ENCODE measurements at regions not wholly inside any gene's neighbourhood (a gene's known extent, or its start where the extent isn't known, plus 50 kb on each side); places are given as distances from the start of the nearest gene placed in this dataset.

DNA sequence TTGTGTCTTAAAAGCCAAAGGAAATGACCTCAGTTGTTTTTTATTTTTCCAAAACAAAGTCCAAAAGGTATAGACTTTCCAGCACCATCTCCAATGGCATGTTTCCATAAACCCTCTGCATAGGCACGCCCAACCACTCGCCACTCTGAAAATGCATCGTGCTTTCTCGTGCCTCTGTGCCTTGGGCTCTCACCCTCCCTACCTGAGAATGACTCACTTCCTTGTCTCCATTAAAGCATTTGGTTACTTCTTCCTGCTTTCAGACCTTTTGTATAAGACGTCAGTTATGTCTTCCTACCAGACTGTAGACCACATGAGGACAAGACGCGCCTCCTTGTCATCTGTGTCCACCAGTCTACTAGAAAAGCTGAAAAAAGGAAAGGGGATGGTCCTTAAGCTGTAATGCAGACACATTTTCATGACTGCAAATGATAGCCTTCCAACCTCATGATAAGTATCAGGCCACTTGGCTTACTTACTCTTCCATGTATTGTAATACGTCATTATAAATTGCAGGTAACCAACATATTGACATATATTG lies 61.2 kb upstream of the CDYL start:
- H3K9me3 ChIP-seq (ENCODE audit: severe bottlenecking), result no peaks in the 10 kb centered on the region
- H3K27me3 ChIP-seq (ENCODE audit: insufficient read depth, low read depth, severe bottlenecking), result peaks cover 35% of the 10 kb centered on the region
- no peak for DNase-seq
- TF ChIP-seq, protein P1, sequence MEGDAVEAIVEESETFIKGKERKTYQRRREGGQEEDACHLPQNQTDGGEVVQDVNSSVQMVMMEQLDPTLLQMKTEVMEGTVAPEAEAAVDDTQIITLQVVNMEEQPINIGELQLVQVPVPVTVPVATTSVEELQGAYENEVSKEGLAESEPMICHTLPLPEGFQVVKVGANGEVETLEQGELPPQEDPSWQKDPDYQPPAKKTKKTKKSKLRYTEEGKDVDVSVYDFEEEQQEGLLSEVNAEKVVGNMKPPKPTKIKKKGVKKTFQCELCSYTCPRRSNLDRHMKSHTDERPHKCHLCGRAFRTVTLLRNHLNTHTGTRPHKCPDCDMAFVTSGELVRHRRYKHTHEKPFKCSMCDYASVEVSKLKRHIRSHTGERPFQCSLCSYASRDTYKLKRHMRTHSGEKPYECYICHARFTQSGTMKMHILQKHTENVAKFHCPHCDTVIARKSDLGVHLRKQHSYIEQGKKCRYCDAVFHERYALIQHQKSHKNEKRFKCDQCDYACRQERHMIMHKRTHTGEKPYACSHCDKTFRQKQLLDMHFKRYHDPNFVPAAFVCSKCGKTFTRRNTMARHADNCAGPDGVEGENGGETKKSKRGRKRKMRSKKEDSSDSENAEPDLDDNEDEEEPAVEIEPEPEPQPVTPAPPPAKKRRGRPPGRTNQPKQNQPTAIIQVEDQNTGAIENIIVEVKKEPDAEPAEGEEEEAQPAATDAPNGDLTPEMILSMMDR (IDR thresholded peaks at IDR 0.05; ENCODE audit: low read depth, low read length), result no peak
- H3K36me3 ChIP-seq, result no peaks in the 10 kb centered on the region
- H3K27ac ChIP-seq, result no peak overlapping the region
- no peak overlapping the region for H3K4me3 ChIP-seq (ENCODE audit: low read depth, low read length)

DNA sequence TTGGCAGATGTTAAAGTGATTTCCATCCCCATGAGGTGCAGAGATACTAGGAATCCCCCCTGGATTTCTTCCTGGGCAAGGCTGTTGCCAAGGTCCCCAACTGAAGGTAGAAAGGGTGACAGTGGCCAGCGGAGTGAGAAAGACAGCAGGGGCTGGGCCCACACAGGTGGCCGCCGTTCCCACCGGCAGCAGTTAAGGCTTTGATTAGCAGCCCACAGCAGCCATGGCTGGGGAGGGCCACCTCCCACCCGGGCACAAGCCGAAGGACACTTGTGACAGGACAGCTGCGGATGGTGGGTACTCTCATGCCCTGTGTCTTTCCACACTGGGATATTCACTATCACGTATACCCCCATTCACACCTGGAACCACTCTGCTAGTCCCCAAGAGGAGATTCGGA lies 63.9 kb upstream of the CDYL start:
- TF ChIP-seq, protein P1 (IDR thresholded peaks at IDR 0.05; ENCODE audit: low read depth, low read length), result no peak
- Histone ChIP-seq H3K36me3 (no peaks in the 10 kb centered on the region), H3K9me3 (ENCODE audit: severe bottlenecking) (no peaks in the 10 kb centered on the region), H3K27ac (no peak overlapping the region), H3K27me3 (ENCODE audit: insufficient read depth, low read depth, severe bottlenecking) (peaks cover 41% of the 10 kb centered on the region), H3K4me3 (ENCODE audit: low read depth, low read length) (no peak overlapping the region)
- DNase-seq, result no peak

DNA sequence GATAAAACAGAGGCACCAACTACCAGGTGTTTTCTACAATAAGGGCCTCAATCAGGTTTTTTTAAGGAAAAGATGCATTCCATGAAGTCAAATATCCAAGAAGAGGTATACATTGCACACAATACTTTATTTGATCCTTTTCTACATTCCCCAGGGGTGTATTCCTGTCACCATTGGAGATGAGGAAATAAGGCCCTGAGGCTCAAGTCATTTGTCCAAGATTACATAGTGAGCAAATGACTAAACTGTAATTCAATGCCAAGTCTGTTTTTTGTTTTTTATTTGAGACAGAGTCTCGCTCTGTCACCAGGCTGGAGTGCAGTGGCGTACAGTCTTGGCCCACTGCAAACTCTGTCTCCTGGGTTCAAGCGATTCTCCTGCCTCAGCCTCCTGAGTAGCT lies 69.2 kb upstream of the CDYL start:
- TF ChIP-seq, protein P1 (IDR thresholded peaks at IDR 0.05; ENCODE audit: low read depth, low read length), result no peak
- H3K4me3 ChIP-seq (ENCODE audit: low read depth, low read length), result no peak overlapping the region
- peaks cover 37% of the 10 kb centered on the region for H3K27me3 ChIP-seq (ENCODE audit: insufficient read depth, low read depth, severe bottlenecking)
- H3K9me3 ChIP-seq (ENCODE audit: severe bottlenecking), result no peaks in the 10 kb centered on the region
- no peak overlapping the region for H3K27ac ChIP-seq
- H3K36me3 ChIP-seq, result no peaks in the 10 kb centered on the region
- DNase-seq, result no peak

DNA sequence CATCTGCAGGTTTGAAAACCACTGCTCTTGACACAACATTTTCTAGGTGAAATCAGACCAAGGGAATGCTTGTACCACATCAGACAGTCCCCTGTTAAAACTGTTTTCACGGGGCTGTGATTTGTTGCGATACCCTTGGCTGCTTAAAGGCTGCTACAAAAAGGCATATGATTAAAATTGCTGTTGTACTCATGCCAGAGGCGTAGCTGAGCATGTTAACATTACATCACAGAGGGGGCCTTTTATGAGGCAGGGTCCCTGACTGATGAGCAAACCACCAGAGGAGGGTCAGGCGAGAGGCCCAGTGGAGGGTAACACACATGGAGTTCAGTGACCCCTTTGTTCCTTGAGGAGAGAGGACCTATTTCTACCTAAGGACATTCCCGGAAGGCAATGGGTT lies 70.4 kb upstream of the CDYL start:
- Histone ChIP-seq H3K36me3 (no peaks in the 10 kb centered on the region), H3K27me3 (ENCODE audit: insufficient read depth, low read depth, severe bottlenecking) (peaks cover 38% of the 10 kb centered on the region), H3K4me3 (ENCODE audit: low read depth, low read length) (no peak overlapping the region), H3K27ac (no peak overlapping the region), H3K9me3 (ENCODE audit: severe bottlenecking) (no peaks in the 10 kb centered on the region)
- DNase-seq, result no peak
- TF ChIP-seq, protein P1 (IDR thresholded peaks at IDR 0.05; ENCODE audit: low read depth, low read length), result no peak

DNA sequence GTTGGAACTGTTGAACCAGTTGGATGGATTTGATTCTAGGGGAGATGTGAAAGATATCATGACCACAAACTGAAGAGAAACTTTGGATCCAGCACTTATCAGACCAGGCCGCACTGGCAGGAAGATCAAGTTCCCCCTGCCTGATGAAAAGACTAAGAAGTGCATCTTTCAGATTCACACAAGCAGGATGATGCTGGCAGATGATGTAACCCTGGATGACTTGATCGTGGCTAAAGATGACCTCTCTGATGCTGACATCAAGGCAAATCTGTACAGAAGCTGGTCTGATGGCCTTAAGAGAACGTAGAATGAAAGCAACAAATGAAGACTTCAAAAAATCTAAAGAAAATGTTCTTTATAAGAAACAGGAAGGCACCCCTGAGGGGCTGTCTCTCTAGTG lies 72.8 kb upstream of the CDYL start:
- H3K27ac ChIP-seq, result no peak overlapping the region
- H3K27me3 ChIP-seq (ENCODE audit: insufficient read depth, low read depth, severe bottlenecking), result peaks cover 26% of the 10 kb centered on the region
- H3K4me3 ChIP-seq (ENCODE audit: low read depth, low read length), result no peak overlapping the region
- H3K9me3 ChIP-seq (ENCODE audit: severe bottlenecking), result no peaks in the 10 kb centered on the region
- TF ChIP-seq, protein P1 (IDR thresholded peaks at IDR 0.05; ENCODE audit: low read depth, low read length), result no peak
- no peaks in the 10 kb centered on the region for H3K36me3 ChIP-seq
- DNase-seq, result no peak

Measured in WERI-Rb-1 (cell line).